Glutamatergic neuron (in vitro differentiated cells): ENCODE measurements at regions not wholly inside any gene's neighbourhood (a gene's known extent, or its start where the extent isn't known, plus 50 kb on each side); places are given as distances from the start of the nearest gene placed in this dataset.

Experiments
- DNase-seq: peaks from one replicate; pipeline ENCODE4 v3.0.0; 2022
- H3K27ac Mint-ChIP-seq: one replicate; pipeline ENCODE4 v1.8.0; 2020; ENCODE audit warnings: mild to moderate bottlenecking, mixed read lengths, inconsistent platforms; ENCODE audit not compliant: unreplicated experiment
- H3K27me3 Mint-ChIP-seq: one replicate; pipeline ENCODE4 v1.8.0; 2020; ENCODE audit warnings: mild to moderate bottlenecking, moderate library complexity, mixed read lengths, inconsistent platforms; ENCODE audit not compliant: unreplicated experiment
- H3K36me3 Mint-ChIP-seq: one replicate; pipeline ENCODE4 v1.8.0; 2020; ENCODE audit warnings: mild to moderate bottlenecking, mixed read lengths, inconsistent platforms; ENCODE audit not compliant: unreplicated experiment
- H3K4me1 Mint-ChIP-seq: one replicate; pipeline ENCODE4 v1.8.0; 2020; ENCODE audit warnings: mild to moderate bottlenecking, low read depth, mixed read lengths, inconsistent platforms; ENCODE audit not compliant: unreplicated experiment
- H3K4me3 Mint-ChIP-seq: one replicate; pipeline ENCODE4 v1.8.0; 2020; ENCODE audit warnings: mild to moderate bottlenecking, mixed read lengths, inconsistent platforms; ENCODE audit not compliant: unreplicated experiment
- H3K9me3 Mint-ChIP-seq: one replicate; pipeline ENCODE4 v1.8.0; 2020; ENCODE audit warnings: mild to moderate bottlenecking, moderate library complexity, mixed read lengths, inconsistent platforms; ENCODE audit not compliant: unreplicated experiment
- TF ChIP-seq, protein P1 (sequence below): fragments of 200-600 bp; sonication (generic); IDR thresholded peaks from one replicate; pipeline ENCODE4 v1.5.0; 2021; ENCODE audit not compliant: partially characterized antibody, unreplicated experiment

DNA sequence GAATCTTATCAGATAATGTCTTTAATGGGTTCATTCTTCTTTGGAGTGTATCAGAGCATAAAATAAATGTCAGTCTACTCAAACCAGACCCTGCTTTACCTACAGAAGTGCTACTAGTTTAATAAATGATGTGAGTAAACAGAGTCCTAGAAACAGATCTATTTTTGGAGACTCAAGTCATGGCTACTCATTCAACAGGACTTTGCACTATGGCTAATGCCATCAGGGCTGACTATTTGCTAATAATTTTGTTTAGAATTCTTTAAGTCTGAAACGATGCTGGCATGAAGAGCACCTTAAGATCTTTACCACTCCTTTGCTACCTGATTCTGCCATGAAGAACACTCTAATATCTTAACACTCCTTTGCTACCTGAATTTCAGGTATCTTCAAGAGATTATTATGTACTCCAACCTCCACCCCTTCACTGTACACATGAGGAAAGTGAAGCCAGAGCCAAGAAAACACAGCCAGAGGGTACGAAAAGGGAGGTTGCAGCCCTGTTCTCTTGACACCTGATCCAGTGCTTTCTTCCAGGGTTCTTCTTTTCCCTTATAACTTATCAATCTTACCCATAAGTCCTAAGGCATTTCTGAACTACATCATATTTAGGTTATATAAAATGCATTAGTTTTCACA lies 62.4 kb downstream of the ZNF608 start:
- Mint-ChIP-seq H3K27me3 (peaks cover 3% of the 10 kb centered on the region), H3K27ac (no peak overlapping the region), H3K9me3 (peaks cover 11% of the 10 kb centered on the region), H3K4me3 (no peak overlapping the region), H3K36me3 (no peaks in the 10 kb centered on the region), H3K4me1 (peaks cover 38% of the 10 kb centered on the region)
- DNase-seq, result no peak
- TF ChIP-seq, protein P1, sequence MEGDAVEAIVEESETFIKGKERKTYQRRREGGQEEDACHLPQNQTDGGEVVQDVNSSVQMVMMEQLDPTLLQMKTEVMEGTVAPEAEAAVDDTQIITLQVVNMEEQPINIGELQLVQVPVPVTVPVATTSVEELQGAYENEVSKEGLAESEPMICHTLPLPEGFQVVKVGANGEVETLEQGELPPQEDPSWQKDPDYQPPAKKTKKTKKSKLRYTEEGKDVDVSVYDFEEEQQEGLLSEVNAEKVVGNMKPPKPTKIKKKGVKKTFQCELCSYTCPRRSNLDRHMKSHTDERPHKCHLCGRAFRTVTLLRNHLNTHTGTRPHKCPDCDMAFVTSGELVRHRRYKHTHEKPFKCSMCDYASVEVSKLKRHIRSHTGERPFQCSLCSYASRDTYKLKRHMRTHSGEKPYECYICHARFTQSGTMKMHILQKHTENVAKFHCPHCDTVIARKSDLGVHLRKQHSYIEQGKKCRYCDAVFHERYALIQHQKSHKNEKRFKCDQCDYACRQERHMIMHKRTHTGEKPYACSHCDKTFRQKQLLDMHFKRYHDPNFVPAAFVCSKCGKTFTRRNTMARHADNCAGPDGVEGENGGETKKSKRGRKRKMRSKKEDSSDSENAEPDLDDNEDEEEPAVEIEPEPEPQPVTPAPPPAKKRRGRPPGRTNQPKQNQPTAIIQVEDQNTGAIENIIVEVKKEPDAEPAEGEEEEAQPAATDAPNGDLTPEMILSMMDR, result no peak

DNA sequence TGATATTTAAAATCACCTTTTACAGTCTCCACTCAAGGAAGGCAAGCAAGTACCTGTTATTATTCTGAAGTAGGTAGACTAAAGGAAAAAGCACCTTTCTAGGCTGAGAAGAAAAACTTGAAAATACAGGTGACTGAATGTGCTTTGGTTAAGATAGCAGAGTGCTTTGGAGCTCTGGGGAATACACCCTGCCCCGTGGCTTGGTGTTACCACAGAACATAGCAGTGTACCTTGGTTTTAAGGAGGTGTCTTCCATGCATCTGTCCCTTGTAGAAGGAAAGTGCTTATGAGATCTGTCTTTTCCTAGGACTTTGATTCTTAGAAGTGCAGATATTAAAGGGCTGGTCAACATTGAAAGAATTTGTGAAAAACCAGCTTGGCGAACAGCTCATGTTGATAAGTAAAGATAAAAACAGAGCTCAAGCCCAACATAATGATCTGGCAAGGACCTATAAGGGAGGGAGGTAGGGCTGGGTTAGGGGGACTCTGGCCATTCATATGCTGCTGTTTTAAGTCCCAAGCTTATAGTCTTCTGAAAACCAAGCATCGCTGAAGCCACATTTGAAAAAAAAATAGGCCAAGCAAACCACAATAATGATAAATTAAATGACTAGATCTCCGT lies 66.8 kb downstream of the ZNF608 start:
- no peaks in the 10 kb centered on the region for H3K36me3 Mint-ChIP-seq
- peaks cover 5% of the 10 kb centered on the region for H3K27me3 Mint-ChIP-seq
- no peak overlapping the region for H3K4me3 Mint-ChIP-seq
- TF ChIP-seq, protein P1, result no peak
- no peak for DNase-seq
- H3K4me1 Mint-ChIP-seq, result peaks cover 43% of the 10 kb centered on the region
- H3K9me3 Mint-ChIP-seq, result peaks cover 15% of the 10 kb centered on the region
- no peak overlapping the region for H3K27ac Mint-ChIP-seq

GRCh38 chr5:124678922-124679519 lies 67.4 kb downstream of the ZNF608 start:
- Mint-ChIP-seq H3K9me3 (peaks cover 11% of the 10 kb centered on the region), H3K4me1 (peaks cover 43% of the 10 kb centered on the region), H3K27me3 (peaks cover 5% of the 10 kb centered on the region), H3K4me3 (no peak overlapping the region), H3K27ac (peak overlapping the region; percentile 39), H3K36me3 (no peaks in the 10 kb centered on the region)
- TF ChIP-seq, protein P1, result no peak
- DNase-seq, result no peak

GRCh38 chr5:124678468-124678867 lies 68.0 kb downstream of the ZNF608 start:
- Mint-ChIP-seq H3K9me3 (peaks cover 11% of the 10 kb centered on the region), H3K4me3 (no peak overlapping the region), H3K27ac (no peak overlapping the region), H3K27me3 (peaks cover 5% of the 10 kb centered on the region), H3K4me1 (peaks cover 43% of the 10 kb centered on the region), H3K36me3 (no peaks in the 10 kb centered on the region)
- no peak for DNase-seq
- TF ChIP-seq, protein P1, result no peak
